Naive B cell (primary cell): ENCODE measurements at regions not wholly inside any gene's neighbourhood (a gene's known extent, or its start where the extent isn't known, plus 50 kb on each side); places are given as distances from the start of the nearest gene placed in this dataset.

Source experiments
- ATAC-seq, 2 donors: fragments of 150-1000 bp; cut with Tn5 transposase; 2 replicates each; pipeline ENCODE4 v1.10.0; 2021; ENCODE audit warnings: low read depth in 2 of 2, mild to moderate bottlenecking in 2 of 2, moderate library complexity in 2 of 2
- DNase-seq: peaks from one replicate; pipeline ENCODE4 v3.0.0; 2022
- H3K27ac Mint-ChIP-seq, 6 donors: one replicate each; pipeline ENCODE4 v1.8.0; 2020 to 2022; ENCODE audit warnings: mild to moderate bottlenecking in 6 of 6, mixed read lengths in 6 of 6, moderate library complexity in 5 of 6, inconsistent platforms in 2 of 6
- H3K27me3 Mint-ChIP-seq, 3 donors: one replicate each; pipeline ENCODE4 v1.8.0; 2021 to 2022; ENCODE audit warnings: mixed read lengths in 3 of 3, mild to moderate bottlenecking in 1 of 3
- H3K36me3 Mint-ChIP-seq, 2 donors: one replicate each; pipeline ENCODE4 v1.8.0; 2020 to 2022; ENCODE audit warnings: mixed read lengths in 2 of 2, inconsistent platforms in 1 of 2, mild to moderate bottlenecking in 1 of 2
- H3K4me1 Mint-ChIP-seq, 3 donors: one replicate each; pipeline ENCODE4 v1.8.0; 2020 to 2022; ENCODE audit warnings: mixed read lengths in 3 of 3, inconsistent platforms in 1 of 3, mild to moderate bottlenecking in 1 of 3, moderate library complexity in 1 of 3
- H3K4me3 Mint-ChIP-seq, 8 donors: one replicate each; pipeline ENCODE4 v1.8.0; 2020 to 2022; ENCODE audit warnings: mild to moderate bottlenecking in 8 of 8, mixed read lengths in 8 of 8, moderate library complexity in 8 of 8, inconsistent platforms in 2 of 8
- H3K9me3 Mint-ChIP-seq, 7 donors: one replicate each; pipeline ENCODE4 v1.8.0; 2020 to 2022; ENCODE audit warnings: mixed read lengths in 7 of 7, mild to moderate bottlenecking in 5 of 7, inconsistent platforms in 2 of 7, moderate library complexity in 1 of 7

GRCh38 chr10:129323879-129324278, 143.2 kb upstream of the MGMT start:
- Mint-ChIP-seq H3K36me3 (no peaks in the 10 kb centered on the region), H3K4me3 (no peak overlapping the region), H3K4me1 (no peaks in the 10 kb centered on the region), H3K27ac (no peak overlapping the region), H3K27me3 (peaks cover 0 to 4% (median 4%) of the 10 kb centered on the region in 3 donors), H3K9me3 (peaks cover 0 to 27% (median 8%) of the 10 kb centered on the region in 7 donors)
- DNase-seq (no peak), ATAC-seq (no peak)

- H3K36me3 Mint-ChIP-seq, result no peaks in the 10 kb centered on the region
- peaks cover 3 to 18% (median 5%) of the 10 kb centered on the region in 3 donors for H3K27me3 Mint-ChIP-seq
- DNase-seq, result no peak
- no peak for ATAC-seq
- no peaks in the 10 kb centered on the region for H3K4me1 Mint-ChIP-seq
- H3K4me3 Mint-ChIP-seq, result no peak overlapping the region
- H3K9me3 Mint-ChIP-seq, result peaks cover 0 to 10% (median 2%) of the 10 kb centered on the region in 7 donors
- no peak overlapping the region for H3K27ac Mint-ChIP-seq
Measured at GRCh38 chr10:129325893-129326292, 141.1 kb upstream of the MGMT start.

- no peaks in the 10 kb centered on the region for H3K36me3 Mint-ChIP-seq
- no peak overlapping the region for H3K27ac Mint-ChIP-seq
- DNase-seq (no peak), ATAC-seq (no peak)
- no peak overlapping the region for H3K4me3 Mint-ChIP-seq
- H3K4me1 Mint-ChIP-seq, result peaks cover 0 to 5% (median 0%) of the 10 kb centered on the region in 3 donors
- peaks cover 0 to 2% (median 0%) of the 10 kb centered on the region in 7 donors for H3K9me3 Mint-ChIP-seq
- H3K27me3 Mint-ChIP-seq, result peaks cover 9 to 23% (median 13%) of the 10 kb centered on the region in 3 donors
Measured at GRCh38 chr10:129328546-129328945, 138.5 kb upstream of the MGMT start.

- H3K27me3 Mint-ChIP-seq, result peaks cover 16 to 30% (median 21%) of the 10 kb centered on the region in 3 donors
- ATAC-seq (no peak), DNase-seq (no peak)
- peaks cover 0 to 5% (median 0%) of the 10 kb centered on the region in 3 donors for H3K4me1 Mint-ChIP-seq
- H3K9me3 Mint-ChIP-seq, result peaks cover 0 to 5% (median 0%) of the 10 kb centered on the region in 7 donors
- no peak overlapping the region for H3K27ac Mint-ChIP-seq
- no peak overlapping the region for H3K4me3 Mint-ChIP-seq
- H3K36me3 Mint-ChIP-seq, result no peaks in the 10 kb centered on the region
Measured at GRCh38 chr10:129329385-129330055, 137.5 kb upstream of the MGMT start.

- H3K27me3 Mint-ChIP-seq, result peaks cover 16 to 30% (median 24%) of the 10 kb centered on the region in 3 donors
- peaks cover 0 to 5% (median 0%) of the 10 kb centered on the region in 7 donors for H3K9me3 Mint-ChIP-seq
- ATAC-seq, result no peak
- H3K27ac Mint-ChIP-seq, result no peak overlapping the region
- H3K36me3 Mint-ChIP-seq, result no peaks in the 10 kb centered on the region
- H3K4me1 Mint-ChIP-seq, result peaks cover 0 to 5% (median 0%) of the 10 kb centered on the region in 3 donors
- H3K4me3 Mint-ChIP-seq, result no peak overlapping the region
- DNase-seq, result no peak
Measured at GRCh38 chr10:129330211-129330610, 136.8 kb upstream of the MGMT start.

- no peak overlapping the region for H3K27ac Mint-ChIP-seq
- DNase-seq (no peak), ATAC-seq (no peak)
- peaks cover 0 to 5% (median 0%) of the 10 kb centered on the region in 3 donors for H3K4me1 Mint-ChIP-seq
- H3K36me3 Mint-ChIP-seq, result no peaks in the 10 kb centered on the region
- H3K9me3 Mint-ChIP-seq, result peaks cover 0 to 5% (median 0%) of the 10 kb centered on the region in 7 donors
- peaks cover 19 to 30% (median 24%) of the 10 kb centered on the region in 3 donors for H3K27me3 Mint-ChIP-seq
- H3K4me3 Mint-ChIP-seq, result no peak overlapping the region
Measured at GRCh38 chr10:129331207-129331838, 135.7 kb upstream of the MGMT start.

- ATAC-seq, result no peak
- Mint-ChIP-seq H3K4me3 (no peak overlapping the region), H3K27ac (no peak overlapping the region), H3K36me3 (no peaks in the 10 kb centered on the region), H3K27me3 (peaks cover 19 to 30% (median 24%) of the 10 kb centered on the region in 3 donors), H3K9me3 (peaks cover 0 to 5% (median 0%) of the 10 kb centered on the region in 7 donors), H3K4me1 (peaks cover 0 to 5% (median 0%) of the 10 kb centered on the region in 3 donors)
- no peak for DNase-seq
Measured at GRCh38 chr10:129331839-129332220, 135.2 kb upstream of the MGMT start.

- Mint-ChIP-seq H3K27ac (no peak overlapping the region), H3K27me3 (peaks cover 19 to 30% (median 24%) of the 10 kb centered on the region in 3 donors), H3K36me3 (no peaks in the 10 kb centered on the region), H3K4me3 (no peak overlapping the region), H3K9me3 (peaks cover 0 to 5% (median 0%) of the 10 kb centered on the region in 7 donors), H3K4me1 (peaks cover 0 to 5% (median 0%) of the 10 kb centered on the region in 3 donors)
- ATAC-seq (no peak), DNase-seq (no peak)
Measured at GRCh38 chr10:129332476-129332875, 134.6 kb upstream of the MGMT start.

GRCh38 chr10:129333706-129334105, 133.3 kb upstream of the MGMT start:
- Mint-ChIP-seq H3K36me3 (no peaks in the 10 kb centered on the region), H3K4me1 (peaks cover 0 to 5% (median 0%) of the 10 kb centered on the region in 3 donors), H3K4me3 (no peak overlapping the region), H3K27ac (no peak overlapping the region), H3K27me3 (peaks cover 15 to 26% (median 24%) of the 10 kb centered on the region in 3 donors), H3K9me3 (peaks cover 0 to 5% (median 0%) of the 10 kb centered on the region in 7 donors)
- no peak for DNase-seq
- ATAC-seq, result no peak

- H3K9me3 Mint-ChIP-seq, result peaks cover 0 to 5% (median 0%) of the 10 kb centered on the region in 7 donors
- no peak overlapping the region for H3K4me3 Mint-ChIP-seq
- DNase-seq, result no peak
- no peak for ATAC-seq
- H3K27ac Mint-ChIP-seq, result no peak overlapping the region
- peaks cover 15 to 31% (median 24%) of the 10 kb centered on the region in 3 donors for H3K27me3 Mint-ChIP-seq
- H3K4me1 Mint-ChIP-seq, result peaks cover 0 to 5% (median 0%) of the 10 kb centered on the region in 3 donors
- H3K36me3 Mint-ChIP-seq, result no peaks in the 10 kb centered on the region
Measured at GRCh38 chr10:129334266-129334665, 132.8 kb upstream of the MGMT start.

- H3K36me3 Mint-ChIP-seq, result no peaks in the 10 kb centered on the region
- no peak overlapping the region for H3K27ac Mint-ChIP-seq
- peaks cover 15 to 24% (median 23%) of the 10 kb centered on the region in 3 donors for H3K27me3 Mint-ChIP-seq
- H3K4me1 Mint-ChIP-seq, result peaks cover 0 to 5% (median 0%) of the 10 kb centered on the region in 3 donors
- peaks cover 0 to 5% (median 0%) of the 10 kb centered on the region in 7 donors for H3K9me3 Mint-ChIP-seq
- DNase-seq (no peak), ATAC-seq (no peak)
- no peak overlapping the region for H3K4me3 Mint-ChIP-seq
Measured at GRCh38 chr10:129335396-129335795, 131.6 kb upstream of the MGMT start.

GRCh38 chr10:129335942-129336341, 131.1 kb upstream of the MGMT start:
- Mint-ChIP-seq H3K4me1 (peaks cover 0 to 5% (median 0%) of the 10 kb centered on the region in 3 donors), H3K27ac (no peak overlapping the region), H3K36me3 (no peaks in the 10 kb centered on the region), H3K27me3 (peaks cover 13 to 20% (median 17%) of the 10 kb centered on the region in 3 donors), H3K9me3 (peaks cover 0 to 5% (median 0%) of the 10 kb centered on the region in 7 donors), H3K4me3 (no peak overlapping the region)
- DNase-seq, result no peak
- ATAC-seq, result no peak

GRCh38 chr10:129339191-129339590, 127.8 kb upstream of the MGMT start:
- H3K4me1 Mint-ChIP-seq, result no peaks in the 10 kb centered on the region
- no peak overlapping the region for H3K4me3 Mint-ChIP-seq
- DNase-seq (no peak), ATAC-seq (no peak)
- H3K27ac Mint-ChIP-seq, result no peak overlapping the region
- peaks cover 0 to 3% (median 0%) of the 10 kb centered on the region in 7 donors for H3K9me3 Mint-ChIP-seq
- peaks cover 4 to 8% (median 5%) of the 10 kb centered on the region in 3 donors for H3K27me3 Mint-ChIP-seq
- H3K36me3 Mint-ChIP-seq, result no peaks in the 10 kb centered on the region

- no peaks in the 10 kb centered on the region for H3K36me3 Mint-ChIP-seq
- no peak for ATAC-seq
- DNase-seq, result no peak
- no peaks in the 10 kb centered on the region for H3K4me1 Mint-ChIP-seq
- H3K27me3 Mint-ChIP-seq, result peaks cover 0 to 10% (median 3%) of the 10 kb centered on the region in 3 donors
- peaks cover 0 to 3% (median 0%) of the 10 kb centered on the region in 7 donors for H3K9me3 Mint-ChIP-seq
- H3K27ac Mint-ChIP-seq, result no peak overlapping the region
- no peak overlapping the region for H3K4me3 Mint-ChIP-seq
Measured at GRCh38 chr10:129339841-129340240, 127.2 kb upstream of the MGMT start.
